DMS153 treated with DMSO at 0.1 percent for 48 hours (cell line): ENCODE measurements at regions not wholly inside any gene's neighbourhood (a gene's known extent, or its start where the extent isn't known, plus 50 kb on each side); places are given as distances from the start of the nearest gene placed in this dataset.

ENCODE experiments used
- DNase-seq: peaks from one replicate; lab custom pipeline; 2025; ENCODE audit not compliant: unreplicated experiment; lab: John Stamatoyannopoulos, UW

DNA sequence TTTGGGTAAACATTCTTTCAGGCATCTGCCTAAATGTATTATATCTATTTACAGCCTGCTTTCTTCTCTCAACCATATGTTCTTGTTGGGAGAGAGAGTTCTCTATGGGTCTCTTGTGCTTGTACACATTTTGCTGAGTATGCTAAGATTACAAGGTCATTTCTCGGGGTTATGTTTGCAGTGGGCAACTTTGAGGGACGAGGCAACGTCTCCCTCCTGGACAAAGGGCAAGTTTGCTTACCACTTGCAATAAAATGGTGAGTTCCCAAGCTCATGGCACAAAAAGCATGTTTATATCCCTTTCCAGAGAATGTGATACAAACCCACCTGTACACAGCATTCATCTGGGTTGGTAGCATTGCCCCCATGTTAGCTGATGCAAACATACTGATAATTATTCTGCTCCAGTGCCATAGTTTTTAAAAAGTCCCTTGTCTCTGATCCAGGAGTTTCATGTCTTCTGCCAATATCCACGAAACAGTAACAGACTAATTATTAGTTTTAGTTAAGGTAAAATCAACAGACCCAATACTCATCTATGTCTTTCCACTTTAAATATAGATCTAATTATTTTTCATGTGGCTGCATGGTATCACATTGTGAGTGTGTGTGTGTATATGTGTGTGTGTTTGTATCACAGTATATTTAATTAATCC lies 84.2 kb upstream of the MAPK4 start:
- no peak for DNase-seq

- DNase-seq = no peak
These were observed 67.8 kb upstream of the MAPK4 start for GRCh38 chr18:50492097-50492496.

GRCh38 chr18:50494569-50494968 lies 65.3 kb upstream of the MAPK4 start:
- no peak for DNase-seq

- DNase-seq = no peak
These were observed 53.5 kb upstream of the MAPK4 start for GRCh38 chr18:50506362-50506761.

DNA sequence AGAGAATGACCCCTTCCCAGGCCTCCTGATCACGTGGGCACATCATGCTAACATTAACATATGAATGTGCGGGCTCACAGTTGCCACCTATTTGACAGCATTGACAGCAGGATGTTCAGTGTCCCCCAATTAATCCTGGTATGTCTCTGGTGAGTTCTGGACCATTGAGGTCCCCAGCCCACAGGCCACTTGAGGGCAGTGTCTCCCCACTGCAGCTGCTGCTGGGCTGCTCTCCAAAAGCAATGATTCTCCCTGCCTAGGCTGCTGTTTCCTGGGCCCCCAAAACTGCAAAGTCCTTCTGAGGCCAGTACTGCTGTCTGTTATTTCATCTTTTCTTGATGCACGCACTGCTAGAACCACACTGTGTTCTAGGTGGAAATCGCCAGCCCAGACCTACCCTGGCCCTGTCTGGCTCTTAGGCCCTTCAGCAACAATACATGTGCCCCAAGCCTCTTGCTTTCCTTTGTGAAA lies 52.7 kb upstream of the MAPK4 start:
- peak; percentile 50 for DNase-seq

- DNase-seq = no peak
These were observed 51.7 kb upstream of the MAPK4 start for GRCh38 chr18:50508228-50508627.

GRCh38 chr18:50509012-50509411 lies 50.9 kb upstream of the MAPK4 start:
- no peak for DNase-seq
